Endothelial cell (in vitro differentiated cells): ENCODE measurements at regions not wholly inside any gene's neighbourhood (a gene's known extent, or its start where the extent isn't known, plus 50 kb on each side); places are given as distances from the start of the nearest gene placed in this dataset.

Experiments
- DNase-seq: peaks from one replicate; pipeline ENCODE4 v3.0.0; 2021; ENCODE audit warnings: low spot score
- H3K27ac Mint-ChIP-seq: one replicate; pipeline ENCODE4 v1.8.0; 2021; ENCODE audit warnings: mixed read lengths, inconsistent platforms; ENCODE audit not compliant: unreplicated experiment
- H3K27me3 Mint-ChIP-seq: one replicate; pipeline ENCODE4 v1.8.0; 2021; ENCODE audit warnings: mild to moderate bottlenecking, moderate library complexity, mixed read lengths, inconsistent platforms; ENCODE audit not compliant: unreplicated experiment
- H3K36me3 Mint-ChIP-seq: one replicate; pipeline ENCODE4 v1.8.0; 2021; ENCODE audit warnings: mild to moderate bottlenecking, low read depth, mixed read lengths, inconsistent platforms; ENCODE audit not compliant: unreplicated experiment
- H3K4me1 Mint-ChIP-seq: one replicate; pipeline ENCODE4 v1.8.0; 2021; ENCODE audit warnings: mild to moderate bottlenecking, mixed read lengths, inconsistent platforms; ENCODE audit not compliant: unreplicated experiment
- H3K4me3 Mint-ChIP-seq: one replicate; pipeline ENCODE4 v1.8.0; 2021; ENCODE audit warnings: mild to moderate bottlenecking, mixed read lengths, inconsistent platforms; ENCODE audit not compliant: unreplicated experiment
- H3K9me3 Mint-ChIP-seq: one replicate; pipeline ENCODE4 v1.8.0; 2021; ENCODE audit warnings: mixed read lengths, inconsistent platforms; ENCODE audit not compliant: unreplicated experiment
- CTCF ChIP-seq: fragments of 200-600 bp; sonication (generic); IDR thresholded peaks from one replicate; pipeline ENCODE4 v1.5.0; 2021; ENCODE audit warnings: antibody characterized with exemption; ENCODE audit not compliant: unreplicated experiment

- Mint-ChIP-seq H3K27me3 (no peaks in the 10 kb centered on the region), H3K27ac (no peak overlapping the region), H3K4me3 (no peak overlapping the region), H3K36me3 (no peaks in the 10 kb centered on the region), H3K9me3 (no peaks in the 10 kb centered on the region), H3K4me1 (no peaks in the 10 kb centered on the region)
- no peak for DNase-seq
- no peak for TF ChIP-seq CTCF
Observed at GRCh38 chr2:7210712-7211111, 293.5 kb downstream of the RNF144A start.

- no peaks in the 10 kb centered on the region for H3K4me1 Mint-ChIP-seq
- no peak for DNase-seq
- no peaks in the 10 kb centered on the region for H3K27me3 Mint-ChIP-seq
- no peaks in the 10 kb centered on the region for H3K9me3 Mint-ChIP-seq
- no peaks in the 10 kb centered on the region for H3K36me3 Mint-ChIP-seq
- no peak for TF ChIP-seq CTCF
- no peak overlapping the region for H3K27ac Mint-ChIP-seq
- H3K4me3 Mint-ChIP-seq = no peak overlapping the region
Observed at GRCh38 chr2:7225848-7226247, 308.6 kb downstream of the RNF144A start.

- H3K27me3 Mint-ChIP-seq = no peaks in the 10 kb centered on the region
- no peak for DNase-seq
- no peaks in the 10 kb centered on the region for H3K36me3 Mint-ChIP-seq
- H3K4me3 Mint-ChIP-seq = no peak overlapping the region
- no peak overlapping the region for H3K27ac Mint-ChIP-seq
- H3K9me3 Mint-ChIP-seq = no peaks in the 10 kb centered on the region
- TF ChIP-seq CTCF = no peak
- no peaks in the 10 kb centered on the region for H3K4me1 Mint-ChIP-seq
Observed at GRCh38 chr2:7226501-7226900, 309.3 kb downstream of the RNF144A start.

GRCh38 chr2:7233126-7233525 lies 315.9 kb downstream of the RNF144A start:
- Mint-ChIP-seq H3K27me3 (no peaks in the 10 kb centered on the region), H3K36me3 (no peaks in the 10 kb centered on the region), H3K4me1 (no peaks in the 10 kb centered on the region), H3K4me3 (no peak overlapping the region), H3K27ac (no peak overlapping the region), H3K9me3 (no peaks in the 10 kb centered on the region)
- no peak for TF ChIP-seq CTCF
- DNase-seq = no peak

GRCh38 chr2:7237466-7237865 lies 320.3 kb downstream of the RNF144A start:
- no peak for DNase-seq
- peaks cover 5% of the 10 kb centered on the region for H3K4me1 Mint-ChIP-seq
- no peak for TF ChIP-seq CTCF
- no peak overlapping the region for H3K4me3 Mint-ChIP-seq
- no peaks in the 10 kb centered on the region for H3K9me3 Mint-ChIP-seq
- H3K36me3 Mint-ChIP-seq = no peaks in the 10 kb centered on the region
- no peak overlapping the region for H3K27ac Mint-ChIP-seq
- no peaks in the 10 kb centered on the region for H3K27me3 Mint-ChIP-seq
